Osteocyte (in vitro differentiated cells): ENCODE measurements at regions not wholly inside any gene's neighbourhood (a gene's known extent, or its start where the extent isn't known, plus 50 kb on each side); places are given as distances from the start of the nearest gene placed in this dataset.

Experiments
- DNase-seq: peaks from one replicate; pipeline ENCODE4 v3.0.0; 2021; ENCODE audit warnings: mixed read lengths; ENCODE audit not compliant: unreplicated experiment; ENCODE audit errors: extremely low spot score
- H3K27ac Mint-ChIP-seq: one replicate; pipeline ENCODE4 v1.8.0; 2021; ENCODE audit warnings: mild to moderate bottlenecking, mixed read lengths; ENCODE audit not compliant: unreplicated experiment
- H3K27me3 Mint-ChIP-seq: one replicate; pipeline ENCODE4 v1.8.0; 2021; ENCODE audit warnings: mixed read lengths; ENCODE audit not compliant: unreplicated experiment
- H3K36me3 Mint-ChIP-seq: one replicate; pipeline ENCODE4 v1.8.0; 2021; ENCODE audit warnings: mixed read lengths; ENCODE audit not compliant: unreplicated experiment
- H3K4me1 Mint-ChIP-seq: one replicate; pipeline ENCODE4 v1.8.0; 2021; ENCODE audit warnings: mixed read lengths; ENCODE audit not compliant: unreplicated experiment
- H3K4me3 Mint-ChIP-seq: one replicate; pipeline ENCODE4 v1.8.0; 2021; ENCODE audit warnings: mild to moderate bottlenecking, moderate library complexity, mixed read lengths; ENCODE audit not compliant: unreplicated experiment
- H3K9me3 Mint-ChIP-seq: one replicate; pipeline ENCODE4 v1.8.0; 2021; ENCODE audit warnings: mixed read lengths; ENCODE audit not compliant: unreplicated experiment
- TF ChIP-seq, protein P1 (sequence below): fragments of 200-600 bp; sonication (generic); IDR thresholded peaks from 2 replicates; pipeline ENCODE4 v1.5.0; 2021; ENCODE audit warnings: antibody characterized with exemption, mild to moderate bottlenecking, moderate library complexity

DNA sequence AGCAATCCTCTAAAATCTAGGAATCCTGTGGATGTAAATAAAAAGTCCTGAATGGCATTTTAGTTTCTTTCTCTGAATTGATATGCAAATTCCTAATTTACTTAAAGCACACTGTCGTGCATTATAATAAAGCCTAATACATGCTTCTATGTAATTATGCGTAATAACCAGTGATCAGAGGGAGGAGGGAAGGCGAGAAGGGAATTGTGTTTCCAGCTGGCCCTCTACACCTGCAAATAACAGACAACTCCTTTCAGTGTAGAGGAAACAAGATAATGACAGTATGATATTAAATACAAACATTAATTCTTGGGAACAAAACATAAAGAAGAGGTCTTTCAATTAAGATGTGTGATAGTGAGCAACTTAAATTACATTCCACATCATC lies 419.6 kb upstream of the LCORL start:
- no peaks in the 10 kb centered on the region for H3K4me1 Mint-ChIP-seq
- peaks cover 18% of the 10 kb centered on the region for H3K9me3 Mint-ChIP-seq
- H3K27me3 Mint-ChIP-seq = no peaks in the 10 kb centered on the region
- no peak for DNase-seq
- H3K4me3 Mint-ChIP-seq = no peak overlapping the region
- TF ChIP-seq, protein P1, sequence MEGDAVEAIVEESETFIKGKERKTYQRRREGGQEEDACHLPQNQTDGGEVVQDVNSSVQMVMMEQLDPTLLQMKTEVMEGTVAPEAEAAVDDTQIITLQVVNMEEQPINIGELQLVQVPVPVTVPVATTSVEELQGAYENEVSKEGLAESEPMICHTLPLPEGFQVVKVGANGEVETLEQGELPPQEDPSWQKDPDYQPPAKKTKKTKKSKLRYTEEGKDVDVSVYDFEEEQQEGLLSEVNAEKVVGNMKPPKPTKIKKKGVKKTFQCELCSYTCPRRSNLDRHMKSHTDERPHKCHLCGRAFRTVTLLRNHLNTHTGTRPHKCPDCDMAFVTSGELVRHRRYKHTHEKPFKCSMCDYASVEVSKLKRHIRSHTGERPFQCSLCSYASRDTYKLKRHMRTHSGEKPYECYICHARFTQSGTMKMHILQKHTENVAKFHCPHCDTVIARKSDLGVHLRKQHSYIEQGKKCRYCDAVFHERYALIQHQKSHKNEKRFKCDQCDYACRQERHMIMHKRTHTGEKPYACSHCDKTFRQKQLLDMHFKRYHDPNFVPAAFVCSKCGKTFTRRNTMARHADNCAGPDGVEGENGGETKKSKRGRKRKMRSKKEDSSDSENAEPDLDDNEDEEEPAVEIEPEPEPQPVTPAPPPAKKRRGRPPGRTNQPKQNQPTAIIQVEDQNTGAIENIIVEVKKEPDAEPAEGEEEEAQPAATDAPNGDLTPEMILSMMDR = no peak
- H3K27ac Mint-ChIP-seq = no peak overlapping the region
- H3K36me3 Mint-ChIP-seq = no peaks in the 10 kb centered on the region

DNA sequence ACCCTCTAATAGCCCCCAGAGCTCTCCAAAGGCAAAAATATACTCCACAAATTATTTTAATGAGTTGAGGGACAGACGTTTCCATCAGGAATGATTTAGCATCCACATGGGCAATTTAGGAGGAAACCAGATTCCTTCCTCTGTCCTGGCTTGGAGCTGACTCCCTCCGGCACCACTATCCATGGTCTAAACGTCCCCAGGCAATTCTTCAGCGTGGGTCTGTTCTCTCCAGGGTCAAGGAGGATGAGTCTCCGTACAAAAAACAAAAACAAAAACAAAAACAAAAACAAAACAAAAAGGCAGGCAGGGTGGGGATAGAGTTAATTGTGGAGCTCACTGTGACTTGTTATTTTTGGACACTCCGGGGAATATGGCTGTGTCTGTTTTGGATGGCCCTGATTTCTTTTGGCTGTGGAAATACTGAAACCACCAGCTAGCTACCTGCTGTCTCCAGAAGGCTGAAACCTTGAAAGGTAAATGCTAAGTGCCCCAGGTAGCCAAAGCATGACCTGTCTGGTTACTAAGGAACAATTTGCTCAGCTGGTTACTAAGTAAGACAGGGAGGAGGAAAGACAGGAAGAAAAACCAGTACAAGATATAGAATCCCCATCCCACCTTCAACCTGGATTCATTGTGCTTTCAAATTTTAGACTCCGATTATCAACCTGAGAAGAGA lies 419.1 kb upstream of the LCORL start:
- TF ChIP-seq, protein P1 = no peak

DNA sequence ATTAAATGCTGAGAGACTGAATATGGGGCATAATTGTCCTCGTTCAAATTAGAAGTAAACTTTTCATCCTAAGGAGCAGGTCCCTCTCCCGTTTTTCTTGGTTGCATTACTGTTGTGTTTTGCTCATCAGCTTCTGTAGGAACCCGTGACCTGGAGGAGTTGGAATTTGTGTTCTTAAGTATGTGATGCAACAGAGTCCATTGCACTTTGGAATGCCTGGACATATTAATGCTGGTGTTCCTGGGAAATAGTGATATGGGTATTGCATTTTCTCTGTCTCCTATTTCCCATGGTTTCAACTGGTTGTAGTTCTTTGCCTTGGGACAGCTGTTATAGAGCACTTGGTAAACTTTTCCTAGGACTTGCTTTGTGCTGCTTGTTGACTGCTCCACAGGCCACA lies 417.8 kb upstream of the LCORL start:
- no peak overlapping the region for H3K4me3 Mint-ChIP-seq
- TF ChIP-seq, protein P1 = no peak
- peaks cover 9% of the 10 kb centered on the region for H3K9me3 Mint-ChIP-seq
- no peaks in the 10 kb centered on the region for H3K27me3 Mint-ChIP-seq
- H3K27ac Mint-ChIP-seq = no peak overlapping the region
- DNase-seq = no peak
- H3K36me3 Mint-ChIP-seq = no peaks in the 10 kb centered on the region
- H3K4me1 Mint-ChIP-seq = no peaks in the 10 kb centered on the region

More for the DNA sequence above, 419.1 kb upstream of the LCORL start:
- Mint-ChIP-seq H3K27ac (no peak overlapping the region), H3K36me3 (no peaks in the 10 kb centered on the region), H3K4me3 (no peak overlapping the region), H3K27me3 (no peaks in the 10 kb centered on the region), H3K9me3 (peaks cover 18% of the 10 kb centered on the region), H3K4me1 (no peaks in the 10 kb centered on the region)
- DNase-seq = no peak

DNA sequence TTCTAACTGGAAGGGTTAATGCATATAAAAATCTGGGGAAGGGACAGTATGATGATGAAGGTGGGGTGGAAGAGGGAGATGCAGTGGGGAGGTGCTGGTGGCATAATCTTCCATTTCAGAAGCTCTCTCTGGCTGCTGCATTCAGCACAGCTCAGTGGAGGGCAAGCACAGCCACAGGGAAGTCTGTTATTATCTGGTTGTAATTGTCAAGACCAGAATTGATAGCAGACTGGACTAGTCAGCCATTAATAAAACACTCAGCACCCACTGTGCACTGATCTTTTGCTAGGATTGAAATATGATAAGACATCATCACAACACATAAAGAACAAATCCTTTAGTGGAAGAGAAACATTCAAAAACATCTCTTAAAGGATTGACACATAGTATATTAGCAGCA lies 414.2 kb upstream of the LCORL start:
- Mint-ChIP-seq H3K9me3 (no peaks in the 10 kb centered on the region), H3K36me3 (no peaks in the 10 kb centered on the region), H3K4me3 (no peak overlapping the region), H3K27me3 (no peaks in the 10 kb centered on the region), H3K27ac (no peak overlapping the region), H3K4me1 (no peaks in the 10 kb centered on the region)
- DNase-seq = no peak
- TF ChIP-seq, protein P1 = no peak

DNA sequence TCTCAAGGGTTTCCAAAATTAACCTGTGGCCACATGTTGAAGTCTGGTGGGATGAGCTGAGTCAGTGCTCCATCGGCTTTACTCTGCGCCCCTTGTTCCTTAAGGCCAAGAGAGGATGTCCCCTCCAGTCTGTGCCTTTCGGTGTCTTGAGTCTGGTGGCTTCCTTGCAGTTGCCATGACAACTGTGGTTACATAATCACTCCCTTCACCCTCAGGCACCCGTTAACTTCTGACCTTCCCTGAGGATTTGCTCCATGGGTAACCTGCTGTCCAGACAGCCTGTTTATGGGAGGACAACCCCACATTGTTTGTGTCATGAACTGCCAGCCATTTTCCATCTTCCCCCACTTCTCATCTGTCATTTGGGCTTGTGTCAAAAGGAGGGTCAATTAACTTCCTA lies 401.1 kb upstream of the LCORL start:
- H3K27ac Mint-ChIP-seq = no peak overlapping the region
- TF ChIP-seq, protein P1 = no peak

More for the DNA sequence above, 401.1 kb upstream of the LCORL start:
- H3K9me3 Mint-ChIP-seq = peaks cover 4% of the 10 kb centered on the region
- DNase-seq = no peak
- H3K4me3 Mint-ChIP-seq = no peak overlapping the region
- no peaks in the 10 kb centered on the region for H3K4me1 Mint-ChIP-seq
- no peaks in the 10 kb centered on the region for H3K27me3 Mint-ChIP-seq
- H3K36me3 Mint-ChIP-seq = no peaks in the 10 kb centered on the region
